GM21619 (cell line): ENCODE measurements at regions not wholly inside any gene's neighbourhood (a gene's known extent, or its start where the extent isn't known, plus 50 kb on each side); places are given as distances from the start of the nearest gene placed in this dataset.
"Not testable (repeated sequence)": the region's sequence is repeated elsewhere in the genome, so short reads cannot be mapped to it uniquely, and the experiment has no call there.

Source experiments
- ATAC-seq: cut with Tn5 transposase; IDR thresholded peaks from one replicate; pipeline ENCODE4 v1.9.1; 2021; ENCODE audit not compliant: unreplicated experiment

GRCh38 chr6:74891349-74891831 lies 314.5 kb downstream of the COL12A1 start:
- ATAC-seq, result no peak

GRCh38 chr6:74889635-74890034 lies 316.2 kb downstream of the COL12A1 start:
- no peak for ATAC-seq

- ATAC-seq, result not testable (repeated sequence)
These were observed 317.1 kb downstream of the COL12A1 start for GRCh38 chr6:74888741-74889140.

- ATAC-seq, result no peak
These were observed 325.9 kb downstream of the COL12A1 start for GRCh38 chr6:74879976-74880375.

- ATAC-seq, result no peak
These were observed 326.6 kb downstream of the COL12A1 start for GRCh38 chr6:74879234-74879633.

- no peak for ATAC-seq
These were observed 330.7 kb downstream of the COL12A1 start for GRCh38 chr6:74875193-74875592.

GRCh38 chr6:74872754-74873476 lies 332.9 kb downstream of the COL12A1 start:
- no peak for ATAC-seq

GRCh38 chr6:74871757-74872156 lies 334.1 kb downstream of the COL12A1 start:
- ATAC-seq, result no peak

GRCh38 chr6:74870403-74870802 lies 335.4 kb downstream of the COL12A1 start:
- ATAC-seq, result no peak

GRCh38 chr6:74867291-74867690 lies 338.6 kb downstream of the COL12A1 start:
- ATAC-seq, result no peak

- no peak for ATAC-seq
These were observed 341.9 kb downstream of the COL12A1 start for GRCh38 chr6:74863968-74864367.

GRCh38 chr6:74860456-74860855 lies 345.4 kb downstream of the COL12A1 start:
- ATAC-seq, result no peak

- no peak for ATAC-seq
These were observed 348.7 kb downstream of the COL12A1 start for GRCh38 chr6:74857157-74857556.

GRCh38 chr6:74853991-74854390 lies 351.9 kb downstream of the COL12A1 start:
- ATAC-seq, result no peak

- ATAC-seq, result no peak
These were observed 354.3 kb downstream of the COL12A1 start for GRCh38 chr6:74851596-74851995.

- no peak for ATAC-seq
These were observed 364.9 kb downstream of the COL12A1 start for GRCh38 chr6:74840953-74841352.

- no peak for ATAC-seq
These were observed 370.9 kb downstream of the COL12A1 start for GRCh38 chr6:74834967-74835366.

- no peak for ATAC-seq
These were observed 379.6 kb downstream of the COL12A1 start for GRCh38 chr6:74826263-74826662.

- no peak for ATAC-seq
These were observed 391.4 kb downstream of the COL12A1 start for GRCh38 chr6:74814440-74814839.

GRCh38 chr6:74807674-74808073 lies 398.2 kb downstream of the COL12A1 start:
- no peak for ATAC-seq

GRCh38 chr6:74805916-74806696 lies 399.7 kb downstream of the COL12A1 start:
- no peak for ATAC-seq

GRCh38 chr6:74798302-74798701 lies 407.6 kb downstream of the COL12A1 start:
- ATAC-seq, result no peak
